Left ventricle myocardium inferior (tissue), 1 donor: ENCODE measurements at regions not wholly inside any gene's neighbourhood (a gene's known extent, or its start where the extent isn't known, plus 50 kb on each side); places are given as distances from the start of the nearest gene placed in this dataset.
A peak's percentile ranks its signal among the peaks of the same experiment; 100 is the strongest.

ENCODE experiments used
- DNase-seq: peaks from one replicate; pipeline ENCODE4 v3.0.0-alpha.2; 2020
- H3K27ac ChIP-seq: fragments of 200-600 bp; replicated peaks from 2 replicates; pipeline ENCODE4 v1.8.0; 2021
- H3K27me3 ChIP-seq: fragments of 200-600 bp; 2 replicates; pipeline ENCODE4 v1.8.0; 2021; ENCODE audit warnings: low read depth
- H3K36me3 ChIP-seq: fragments of 200-600 bp; 2 replicates; pipeline ENCODE4 v1.8.0; 2021
- H3K4me1 ChIP-seq: fragments of 200-600 bp; 2 replicates; pipeline ENCODE4 v1.8.0; 2021
- H3K4me3 ChIP-seq: fragments of 200-600 bp; 2 replicates; pipeline ENCODE4 v1.8.0; 2021; ENCODE audit warnings: mild to moderate bottlenecking, moderate library complexity
- H3K9me3 ChIP-seq: fragments of 200-600 bp; replicated peaks from 2 replicates; pipeline ENCODE4 v1.8.0; 2021
- intact Hi-C: fragments of 100-400 bp; cut with micrococcal nuclease; formaldehyde crosslinking; loops from one replicate; pipeline ENCODE4 v1.11.0; 2022
- TF ChIP-seq, protein P1 (sequence below): fragments of 200-600 bp; IDR thresholded peaks from 2 replicates; pipeline ENCODE4 v1.8.0; 2021; ENCODE audit warnings: antibody characterized with exemption, mild to moderate bottlenecking, borderline replicate concordance
- donor health status: DM: no; HTN: yes; CAD: no; lungs with severe emphysema.

DNA sequence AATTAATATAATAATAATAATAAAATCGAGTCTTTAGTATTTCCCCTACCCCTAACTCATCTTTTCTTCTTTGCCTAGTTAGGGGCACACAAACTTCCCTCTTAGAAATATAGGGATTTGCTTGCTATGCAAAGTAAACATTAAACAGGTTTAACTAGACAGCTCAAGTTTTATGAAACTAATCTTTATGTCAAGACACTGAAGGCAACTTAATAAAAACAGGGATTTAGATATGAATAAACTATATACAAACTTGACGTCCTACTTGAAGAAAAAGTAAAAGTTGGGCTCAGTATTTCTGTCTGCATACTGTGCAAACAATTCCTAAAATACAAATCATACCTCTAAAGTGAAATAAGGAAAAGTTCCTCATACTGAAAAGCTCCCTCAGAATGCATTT is 52.1 kb upstream of the CAV2 start:
- H3K9me3 ChIP-seq: no peaks in the 10 kb centered on the region
- peaks cover 80% of the 10 kb centered on the region for H3K4me1 ChIP-seq
- no peak for DNase-seq
- H3K36me3 ChIP-seq: no peaks in the 10 kb centered on the region
- intact Hi-C loops: loop anchor here (10.0 kb wide), 1 partner anchor 47 kb away; the partner anchor contains the start of gene CAV2
- H3K27me3 ChIP-seq: no peaks in the 10 kb centered on the region
- no peak overlapping the region for H3K4me3 ChIP-seq
- H3K27ac ChIP-seq: peak overlapping the region; percentile 74
- TF ChIP-seq, protein P1, sequence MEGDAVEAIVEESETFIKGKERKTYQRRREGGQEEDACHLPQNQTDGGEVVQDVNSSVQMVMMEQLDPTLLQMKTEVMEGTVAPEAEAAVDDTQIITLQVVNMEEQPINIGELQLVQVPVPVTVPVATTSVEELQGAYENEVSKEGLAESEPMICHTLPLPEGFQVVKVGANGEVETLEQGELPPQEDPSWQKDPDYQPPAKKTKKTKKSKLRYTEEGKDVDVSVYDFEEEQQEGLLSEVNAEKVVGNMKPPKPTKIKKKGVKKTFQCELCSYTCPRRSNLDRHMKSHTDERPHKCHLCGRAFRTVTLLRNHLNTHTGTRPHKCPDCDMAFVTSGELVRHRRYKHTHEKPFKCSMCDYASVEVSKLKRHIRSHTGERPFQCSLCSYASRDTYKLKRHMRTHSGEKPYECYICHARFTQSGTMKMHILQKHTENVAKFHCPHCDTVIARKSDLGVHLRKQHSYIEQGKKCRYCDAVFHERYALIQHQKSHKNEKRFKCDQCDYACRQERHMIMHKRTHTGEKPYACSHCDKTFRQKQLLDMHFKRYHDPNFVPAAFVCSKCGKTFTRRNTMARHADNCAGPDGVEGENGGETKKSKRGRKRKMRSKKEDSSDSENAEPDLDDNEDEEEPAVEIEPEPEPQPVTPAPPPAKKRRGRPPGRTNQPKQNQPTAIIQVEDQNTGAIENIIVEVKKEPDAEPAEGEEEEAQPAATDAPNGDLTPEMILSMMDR: no peak

DNA sequence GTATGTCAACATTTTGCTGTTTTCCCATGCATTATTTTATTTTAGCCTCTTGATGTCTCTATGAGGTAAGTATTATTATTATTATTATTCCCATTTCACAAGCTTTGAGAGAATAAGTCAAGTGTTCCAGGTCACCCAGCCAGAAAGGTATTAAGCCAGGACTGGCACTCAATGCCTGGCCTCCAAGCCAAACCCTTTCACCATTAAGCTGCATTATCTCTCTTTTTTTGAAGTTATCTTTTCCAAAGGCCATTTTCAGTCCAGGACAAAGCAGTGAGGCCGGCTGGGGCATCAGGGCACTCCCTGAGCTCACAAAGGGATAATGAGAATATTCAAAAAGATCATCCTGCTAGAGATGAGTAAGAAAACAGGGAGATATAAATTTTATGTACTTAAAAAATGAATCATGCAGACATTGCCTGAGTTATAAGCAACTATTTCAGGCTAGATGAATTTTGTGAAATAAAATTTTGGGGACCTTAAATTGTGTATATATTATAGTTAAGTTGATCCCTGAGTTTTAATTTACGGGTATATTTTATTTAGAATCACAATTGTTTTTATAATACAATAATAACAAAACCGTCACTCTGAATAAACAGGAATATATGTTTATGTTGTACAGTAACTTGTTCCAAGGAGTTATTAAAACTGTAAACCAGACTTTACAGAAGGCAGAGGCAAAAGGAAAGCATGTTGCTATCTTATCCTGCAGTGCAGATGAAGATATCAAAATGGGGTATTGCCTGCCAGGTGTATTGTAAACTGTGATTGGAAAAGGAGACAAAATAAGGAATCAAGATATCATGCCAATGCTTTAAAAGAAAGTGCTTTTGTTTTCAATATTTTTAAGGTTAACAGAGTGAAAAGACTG is 51.3 kb upstream of the CAV2 start:
- peaks cover 75% of the 10 kb centered on the region for H3K4me1 ChIP-seq
- H3K27me3 ChIP-seq: no peaks in the 10 kb centered on the region
- intact Hi-C loops: loop anchor here (10.0 kb wide), 1 partner anchor 47 kb away; the partner anchor contains the start of gene CAV2
- peak; percentile 17 for DNase-seq
- no peak overlapping the region for H3K4me3 ChIP-seq
- TF ChIP-seq, protein P1: no peak
- H3K9me3 ChIP-seq: no peaks in the 10 kb centered on the region
- no peaks in the 10 kb centered on the region for H3K36me3 ChIP-seq
- peak overlapping the region; percentile 74 for H3K27ac ChIP-seq

DNA sequence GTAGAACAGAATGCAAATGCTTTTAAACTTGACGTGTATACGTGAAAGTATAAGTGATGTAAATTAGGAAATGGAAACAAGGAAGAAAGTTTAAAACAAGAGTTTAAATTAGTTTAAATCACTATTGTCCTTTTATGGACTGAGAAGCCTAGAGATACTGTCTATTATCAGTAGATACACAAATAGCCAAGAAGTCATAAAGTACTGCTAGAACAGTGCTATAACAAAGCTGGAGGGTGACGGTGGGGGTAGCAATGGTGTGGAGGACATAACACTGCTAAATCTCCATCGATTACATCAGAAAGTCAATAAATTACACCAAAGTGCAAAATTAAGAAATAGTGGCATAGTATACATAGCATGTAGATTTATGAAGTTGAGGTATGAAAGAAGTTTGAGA is 50.1 kb upstream of the CAV2 start:
- H3K9me3 ChIP-seq: no peaks in the 10 kb centered on the region
- TF ChIP-seq, protein P1: no peak
- DNase-seq: no peak
- intact Hi-C loops: loop anchor here (10.0 kb wide), 1 partner anchor 45 kb away; the partner anchor contains the start of gene CAV2
- H3K36me3 ChIP-seq: no peaks in the 10 kb centered on the region
- H3K27ac ChIP-seq: peak overlapping the region; percentile 74
- peaks cover 69% of the 10 kb centered on the region for H3K4me1 ChIP-seq
- H3K4me3 ChIP-seq: no peak overlapping the region
- no peaks in the 10 kb centered on the region for H3K27me3 ChIP-seq
